ENCODE measurements at regions not wholly inside any gene's neighbourhood (a gene's known extent, or its start where the extent isn't known, plus 50 kb on each side); places are given as distances from the start of the nearest gene placed in this dataset.
"Not testable (repeated sequence)": the region's sequence is repeated elsewhere in the genome, so short reads cannot be mapped to it uniquely, and the experiment has no call there.

- no peak for DNase-seq
Observed at GRCh38 chr2:220811952-220812570, 760.0 kb downstream of the EPHA4 start.

- no peak for DNase-seq
Observed at GRCh38 chr2:220814441-220814840, 757.7 kb downstream of the EPHA4 start.

- no peak for DNase-seq
Observed at GRCh38 chr2:220815698-220816097, 756.4 kb downstream of the EPHA4 start.

GRCh38 chr2:220821683-220822082, 750.4 kb downstream of the EPHA4 start:
- no peak for DNase-seq

- DNase-seq = not testable (repeated sequence)
Observed at GRCh38 chr2:220823590-220823989, 748.5 kb downstream of the EPHA4 start.

- DNase-seq = no peak
Observed at GRCh38 chr2:220833446-220833845, 738.7 kb downstream of the EPHA4 start.

- DNase-seq = no peak
Observed at GRCh38 chr2:220835583-220835982, 736.5 kb downstream of the EPHA4 start.

- DNase-seq = no peak
Observed at GRCh38 chr2:220837226-220837625, 734.9 kb downstream of the EPHA4 start.

GRCh38 chr2:220842901-220843665, 729.0 kb downstream of the EPHA4 start:
- no peak for DNase-seq

- DNase-seq = no peak
Observed at GRCh38 chr2:220845766-220846273, 726.3 kb downstream of the EPHA4 start.

GRCh38 chr2:220847006-220847405, 725.1 kb downstream of the EPHA4 start:
- no peak for DNase-seq

- peak in 2 of 3 experiments; percentile 54 to 78 for DNase-seq
Observed at GRCh38 chr2:220847589-220847988, 724.5 kb downstream of the EPHA4 start.

- no peak for DNase-seq
Observed at GRCh38 chr2:220849433-220849832, 722.7 kb downstream of the EPHA4 start.

GRCh38 chr2:220850116-220850515, 722.0 kb downstream of the EPHA4 start:
- DNase-seq = no peak

- peak in 1 of 3 experiments; percentile 7 for DNase-seq
Observed at GRCh38 chr2:220855296-220855695, 716.8 kb downstream of the EPHA4 start.

- no peak for DNase-seq
Observed at GRCh38 chr2:220856486-220856885, 715.6 kb downstream of the EPHA4 start.

GRCh38 chr2:220857368-220857767, 714.7 kb downstream of the EPHA4 start:
- DNase-seq = no peak

GRCh38 chr2:220858101-220858500, 714.0 kb downstream of the EPHA4 start:
- peak in 1 of 3 experiments; percentile 6 for DNase-seq

- no peak for DNase-seq
Observed at GRCh38 chr2:220871909-220872308, 700.2 kb downstream of the EPHA4 start.

GRCh38 chr2:220876080-220876824, 695.9 kb downstream of the EPHA4 start:
- DNase-seq = no peak

GRCh38 chr2:220877491-220877890, 694.6 kb downstream of the EPHA4 start:
- no peak for DNase-seq

- DNase-seq = no peak
Observed at GRCh38 chr2:220877897-220878296, 694.2 kb downstream of the EPHA4 start.

Data from NCI-H1417 (cell line).